GM12878 (cell line): ENCODE measurements at regions not wholly inside any gene's neighbourhood (a gene's known extent, or its start where the extent isn't known, plus 50 kb on each side); places are given as distances from the start of the nearest gene placed in this dataset.

ENCODE experiments used
- ATAC-seq: fragments of 200-7000 bp; cut with Tn5 transposase; 3 replicates; pipeline ENCODE4 v1.9.1; 2020; ENCODE audit warnings: mild to moderate bottlenecking, moderate library complexity
- BruUV-seq: library from RNA; stranded (reverse); fragments of 400-500 nt; replicated peaks from 2 replicates; lab custom pipeline; 2021; lab: Mats Ljungman, UMichigan
- CTCF ChIA-PET: fragments of 300-600 bp; sonication (Branson Sonifier 250); formaldehyde crosslinking; extraction: SDS; loops from one replicate; lab custom pipeline; 2021; ENCODE audit warnings: inconsistent platforms; lab: Yijun Ruan, JAX
- POLR2A ChIA-PET: fragments of 350-600 bp; formaldehyde crosslinking; extraction: SDS; loops from one replicate; lab custom pipeline; 2021; ENCODE audit warnings: inconsistent platforms; lab: Charles Lee
- RAD21 ChIA-PET: fragments of 300-600 bp; sonication (Branson Sonifier 250); formaldehyde crosslinking; loops from one replicate; lab custom pipeline; 2023; ENCODE audit warnings: antibody characterized with exemption; ENCODE audit not compliant: unreplicated experiment; lab: Charles Lee
- SMC1A ChIA-PET: fragments of 300-600 bp; sonication (Branson Sonifier 250); formaldehyde crosslinking; loops from one replicate; lab custom pipeline; 2023; ENCODE audit not compliant: unreplicated experiment, uncharacterized antibody; lab: Charles Lee
- DNase-seq: peaks from one replicate; pipeline ENCODE4 v3.0.0-alpha.2; 2011; ENCODE audit warnings: low read depth, low spot score
- FAIRE-seq: peaks from 3 replicates; lab custom pipeline; 2011; peaks lifted over from hg19 to GRCh38; lab: Jason Lieb, UNC
- H2AFZ ChIP-seq: 2 replicates; pipeline ENCODE4 v1.6.0; 2011; ENCODE audit warnings: low read depth, low read length, control low read depth; ENCODE audit not compliant: control insufficient read depth
- H3K27ac ChIP-seq: 2 replicates; pipeline ENCODE4 v1.5.1; 2011; ENCODE audit warnings: control low read depth; ENCODE audit not compliant: control insufficient read depth, insufficient read depth
- H3K27me3 ChIP-seq, 2 experiments: replicated peaks in 1 of 2; 2 replicates each; pipeline versions ENCODE4 v1.6.0 to v1.6.1; 2011; ENCODE audit warnings: low read length in 1 of 2; ENCODE audit not compliant: control insufficient read depth in 2 of 2, insufficient read depth in 2 of 2
- H3K36me3 ChIP-seq, 2 experiments: 2 replicates each; pipeline ENCODE4 v1.5.1; 2011; ENCODE audit warnings: low read length in 1 of 2; ENCODE audit not compliant: control insufficient read depth in 2 of 2, insufficient read depth in 2 of 2
- H3K4me1 ChIP-seq: 2 replicates; pipeline ENCODE4 v1.6.1; 2011; ENCODE audit warnings: mild to moderate bottlenecking, low read length, moderate library complexity, mixed read lengths; ENCODE audit not compliant: control insufficient read depth, insufficient read depth
- H3K4me2 ChIP-seq: 2 replicates; pipeline ENCODE4 v1.6.0; 2011; ENCODE audit warnings: control low read depth; ENCODE audit not compliant: control insufficient read depth, insufficient read depth
- H3K4me3 ChIP-seq: fragments of 200-600 bp; sonication (generic); 2 replicates; pipeline ENCODE4 v1.5.1; 2016
- H3K79me2 ChIP-seq: 2 replicates; pipeline ENCODE4 v1.6.0; 2011; ENCODE audit warnings: low read length; ENCODE audit not compliant: control insufficient read depth, insufficient read depth
- H3K9ac ChIP-seq: 2 replicates; pipeline ENCODE4 v1.8.0; 2011; ENCODE audit warnings: low read length, control low read depth, mixed read lengths; ENCODE audit not compliant: control insufficient read depth, insufficient read depth
- H3K9me3 ChIP-seq: replicated peaks from 3 replicates; pipeline ENCODE4 v1.5.1; 2011; ENCODE audit warnings: mild to moderate bottlenecking, low read length; ENCODE audit not compliant: control insufficient read depth, insufficient read depth
- H4K20me1 ChIP-seq: 2 replicates; pipeline ENCODE4 v1.6.0; 2011; ENCODE audit not compliant: control insufficient read depth, insufficient read depth
- BRCA1 ChIP-seq: IDR thresholded peaks from 2 replicates; pipeline ENCODE4 v1.6.1; 2011; ENCODE audit warnings: low read depth, low read length, improper control_type of control experiment
- IRF5 ChIP-seq: fragments of 450-650 bp; IDR thresholded peaks from 2 replicates; pipeline ENCODE4 v1.6.1; 2017; ENCODE audit warnings: borderline replicate concordance
- MLLT1 ChIP-seq: fragments of 450-650 bp; IDR thresholded peaks from 2 replicates; pipeline ENCODE4 v1.6.1; 2016; ENCODE audit warnings: mild to moderate bottlenecking
- NBN ChIP-seq: fragments of 450-650 bp; IDR thresholded peaks from 2 replicates; pipeline ENCODE4 v1.6.1; 2016
- NFYA ChIP-seq: IDR thresholded peaks from 2 replicates; pipeline ENCODE4 v1.6.1; 2011; ENCODE audit warnings: low read depth, mild to moderate bottlenecking, low read length, improper control_type of control experiment, borderline replicate concordance
- NR2C2 ChIP-seq: IDR thresholded peaks from 2 replicates; pipeline ENCODE4 v1.6.1; 2011; ENCODE audit warnings: borderline replicate concordance, low read depth; ENCODE audit not compliant: control insufficient read depth, insufficient read length
- NRF1 ChIP-seq: conservative IDR thresholded peaks from 2 replicates; pipeline ENCODE4 v1.6.1; 2011; ENCODE audit warnings: mild to moderate bottlenecking, low read depth, low read length, improper control_type of control experiment
- PBX3 ChIP-seq: IDR thresholded peaks from 2 replicates; pipeline ENCODE4 v1.6.1; 2011; ENCODE audit warnings: mild to moderate bottlenecking, low read depth, low read length, moderate library complexity; ENCODE audit not compliant: insufficient replicate concordance
- REST ChIP-seq: IDR thresholded peaks from 2 replicates; pipeline ENCODE4 v1.6.1; 2012; ENCODE audit warnings: mild to moderate bottlenecking, low read depth, low read length
- SREBF2 ChIP-seq: IDR thresholded peaks from 2 replicates; pipeline ENCODE4 v1.6.1; 2012; ENCODE audit warnings: mild to moderate bottlenecking, low read length
- SUPT20H ChIP-seq: IDR thresholded peaks from 2 replicates; pipeline ENCODE4 v1.6.1; 2011; ENCODE audit warnings: low read depth, mild to moderate bottlenecking, low read length, moderate library complexity, borderline replicate concordance; ENCODE audit not compliant: control insufficient read depth
- TAF1 ChIP-seq: IDR thresholded peaks from 2 replicates; pipeline ENCODE4 v1.6.1; 2011; ENCODE audit warnings: mild to moderate bottlenecking, low read depth, low read length, borderline replicate concordance
- ZNF592 ChIP-seq: fragments of 450-650 bp; IDR thresholded peaks from 2 replicates; pipeline ENCODE4 v1.6.1; 2017; ENCODE audit warnings: mild to moderate bottlenecking, moderate library complexity
- WGBS: methylation state at CpG from one replicate; pipeline ENCODE4 v1.1.6; 2016; ENCODE audit warnings: low lambda C conversion rate; ENCODE audit not compliant: insufficient replicate concordance, insufficient coverage; ENCODE audit errors: missing lambda C conversion rate; 5-methylcytosine and 5-hydroxymethylcytosine counted together
- in situ Hi-C: fragments of 300-500 bp; cut with MboI; formaldehyde crosslinking; loops from 9 replicates; pipeline ENCODE4 v1.14.3; 2018; ENCODE audit warnings: mixed read lengths
- intact Hi-C: fragments of 100-400 bp; cut with micrococcal nuclease; formaldehyde crosslinking; loops from one replicate; pipeline ENCODE4 v1.14.2; 2022; ENCODE audit not compliant: unreplicated experiment

- H4K20me1 ChIP-seq: no peaks in the 10 kb centered on the region
- no peak overlapping the region for H3K27ac ChIP-seq
- H3K4me2 ChIP-seq: no peak overlapping the region
- ATAC-seq (no peak), DNase-seq (no peak), FAIRE-seq (no peak)
- no peaks in the 10 kb centered on the region for H3K27me3 ChIP-seq
- no peak overlapping the region for H3K4me3 ChIP-seq
- ChIA-PET RAD21 (no interaction called here), CTCF (no interaction called here), POLR2A (no interaction called here), SMC1A (no interaction called here)
- BruUV-seq: no TSS peak
- no peak overlapping the region for H3K9ac ChIP-seq
- intact Hi-C loops (no loop called here), in situ Hi-C loops (no loop called here)
- no peaks in the 10 kb centered on the region for H3K9me3 ChIP-seq
- no peaks in the 10 kb centered on the region for H3K4me1 ChIP-seq
- no peaks in the 10 kb centered on the region for H3K36me3 ChIP-seq
- H2AFZ ChIP-seq: no peak overlapping the region
- H3K79me2 ChIP-seq: no peaks in the 10 kb centered on the region
- WGBS: 0% methylated on average over 3 of the region's 3 CpGs
- no peak for TF ChIP-seq NR2C2
- no peak for TF ChIP-seq NFYA
- TF ChIP-seq TAF1: no peak
- TF ChIP-seq BRCA1: no peak
- no peak for TF ChIP-seq NBN
- TF ChIP-seq MLLT1: no peak
- no peak for TF ChIP-seq PBX3
- no peak for TF ChIP-seq REST
- no peak for TF ChIP-seq NRF1
- no peak for TF ChIP-seq IRF5
- no peak for TF ChIP-seq SREBF2
- TF ChIP-seq ZNF592: no peak
- TF ChIP-seq SUPT20H: no peak
Observed at GRCh38 chr14:25308244-25308643, 258.3 kb upstream of the STXBP6 start.
